Hepatocyte (in vitro differentiated cells): ENCODE measurements at regions not wholly inside any gene's neighbourhood (a gene's known extent, or its start where the extent isn't known, plus 50 kb on each side); places are given as distances from the start of the nearest gene placed in this dataset.

Experiments used
- CTCF ChIP-seq: fragments of 200-600 bp; sonication (generic); IDR thresholded peaks from 2 replicates; pipeline ENCODE4 v1.5.1; 2016; ENCODE audit warnings: antibody characterized with exemption, mild to moderate bottlenecking; ENCODE audit not compliant: poor library complexity
- EZH2 ChIP-seq: fragments of 200-600 bp; sonication (generic); IDR thresholded peaks from 2 replicates; pipeline ENCODE4 v1.6.1; 2016; ENCODE audit warnings: antibody characterized with exemption, mild to moderate bottlenecking, borderline replicate concordance

DNA sequence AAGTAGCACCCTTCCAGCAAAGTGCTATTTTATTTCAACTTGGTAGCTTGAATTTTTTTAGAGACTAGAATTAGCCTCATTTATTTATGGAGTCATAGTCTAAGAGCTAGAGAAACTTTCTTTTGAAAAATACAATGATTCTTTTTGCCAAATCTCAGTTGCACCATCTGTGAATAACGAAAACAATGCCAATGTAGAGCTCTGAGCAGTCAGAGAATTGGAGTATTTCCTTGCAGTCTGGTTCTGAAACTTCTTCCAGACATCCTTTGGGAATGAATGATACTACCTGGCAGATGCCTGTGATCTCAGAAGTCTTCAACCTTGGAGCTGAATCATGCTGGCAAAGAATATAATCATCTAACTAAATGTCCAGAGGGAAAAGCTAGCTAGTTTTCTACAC, 511.5 kb upstream of the CYLC2 start:
- TF ChIP-seq CTCF (no peak), EZH2 (no peak)
